IMR-90 (cell line): ENCODE measurements at regions not wholly inside any gene's neighbourhood (a gene's known extent, or its start where the extent isn't known, plus 50 kb on each side); places are given as distances from the start of the nearest gene placed in this dataset.

Source experiments
- ATAC-seq: fragments of 200-7000 bp; cut with Tn5 transposase; 2 replicates; pipeline ENCODE4 v1.9.1; 2020; ENCODE audit warnings: low read depth, mild to moderate bottlenecking, moderate library complexity
- BruUV-seq: library from RNA; stranded (reverse); fragments of 400-500 nt; replicated peaks from 2 replicates; lab custom pipeline; 2021; lab: Mats Ljungman, UMichigan
- CTCF ChIA-PET: fragments of 300-600 bp; formaldehyde crosslinking; extraction: SDS; loops from one replicate; lab custom pipeline; 2021; ENCODE audit warnings: antibody characterized with exemption; lab: Yijun Ruan, JAX
- POLR2A ChIA-PET: fragments of 300-600 bp; sonication (Branson Sonifier 250); formaldehyde crosslinking; loops from one replicate; lab custom pipeline; 2022; ENCODE audit warnings: antibody characterized with exemption; ENCODE audit not compliant: unreplicated experiment; lab: Charles Lee
- DNase-seq: peaks from one replicate; pipeline ENCODE4 v3.0.0; 2013
- H2AFZ ChIP-seq: replicated peaks from 2 replicates; pipeline ENCODE3; 2013; ENCODE audit warnings: low read length, mild to moderate bottlenecking; ENCODE audit not compliant: poor library complexity
- H2AK5ac ChIP-seq: 2 replicates; pipeline ENCODE4 v1.6.1; 2013; ENCODE audit warnings: low read depth, low read length, inconsistent platforms
- H2AK9ac ChIP-seq: replicated peaks from 2 replicates; pipeline ENCODE3; 2013; ENCODE audit warnings: mild to moderate bottlenecking, low read depth, low read length, moderate library complexity; ENCODE audit not compliant: poor library complexity
- H2BK120ac ChIP-seq: 2 replicates; pipeline ENCODE4 v1.6.1; 2013; ENCODE audit warnings: low read depth, low read length, inconsistent platforms
- H2BK15ac ChIP-seq: 3 replicates; pipeline ENCODE4 v1.6.1; 2013; ENCODE audit warnings: low read depth, low read length, inconsistent platforms
- H2BK20ac ChIP-seq: 2 replicates; pipeline ENCODE4 v1.6.1; 2013; ENCODE audit warnings: low read depth, mild to moderate bottlenecking, inconsistent platforms, low read length, moderate library complexity
- H2BK5ac ChIP-seq: 2 replicates; pipeline ENCODE4 v1.6.1; 2013; ENCODE audit warnings: mild to moderate bottlenecking, low read depth, low read length, inconsistent platforms; ENCODE audit not compliant: poor library complexity, severe bottlenecking
- H3K14ac ChIP-seq: replicated peaks from 2 replicates; pipeline ENCODE4 v1.6.1; 2013; ENCODE audit warnings: low read depth, low read length, inconsistent platforms
- H3K18ac ChIP-seq: 2 replicates; pipeline ENCODE4 v1.6.1; 2013; ENCODE audit warnings: low read depth, low read length, control low read depth
- H3K23ac ChIP-seq: 2 replicates; pipeline ENCODE4 v1.6.1; 2013; ENCODE audit warnings: low read depth, low read length, inconsistent platforms
- H3K27ac ChIP-seq: 2 replicates; pipeline ENCODE4 v1.5.1; 2013; ENCODE audit warnings: mild to moderate bottlenecking, control low read depth, low read length; ENCODE audit not compliant: insufficient read depth
- H3K27me3 ChIP-seq: 2 replicates; pipeline ENCODE4 v1.6.1; 2013; ENCODE audit warnings: low read length; ENCODE audit not compliant: control insufficient read depth, insufficient read depth
- H3K36me3 ChIP-seq: 2 replicates; pipeline ENCODE4 v1.6.1; 2013; ENCODE audit warnings: low read length, mixed read lengths; ENCODE audit not compliant: control insufficient read depth, insufficient read depth
- H3K4ac ChIP-seq: 2 replicates; pipeline ENCODE4 v1.6.1; 2013; ENCODE audit warnings: low read depth, low read length, inconsistent platforms
- H3K4me1 ChIP-seq: 2 replicates; pipeline ENCODE4 v1.6.1; 2013; ENCODE audit warnings: low read length, mixed read lengths; ENCODE audit not compliant: control insufficient read depth, insufficient read depth
- H3K4me2 ChIP-seq: 2 replicates; pipeline ENCODE4 v1.6.1; 2013; ENCODE audit warnings: low read depth, mild to moderate bottlenecking, control low read depth, low read length, moderate library complexity
- H3K4me3 ChIP-seq: 2 replicates; pipeline ENCODE4 v1.5.1; 2013; ENCODE audit warnings: low read depth, mild to moderate bottlenecking, control low read depth, low read length, moderate library complexity; ENCODE audit not compliant: insufficient read depth
- H3K56ac ChIP-seq: 2 replicates; pipeline ENCODE4 v1.6.1; 2013; ENCODE audit warnings: low read length, inconsistent platforms; ENCODE audit not compliant: insufficient read depth; ENCODE audit errors: extremely low read depth
- H3K79me1 ChIP-seq, 2 experiments: 2 replicates each; pipeline ENCODE4 v1.6.1; 2013; ENCODE audit warnings: low read length in 2 of 2, inconsistent platforms in 1 of 2, low read depth in 1 of 2
- H3K9ac ChIP-seq: 2 replicates; pipeline ENCODE4 v1.6.1; 2013; ENCODE audit warnings: low read depth, low read length, control low read depth
- H3K9me1 ChIP-seq: 2 replicates; pipeline ENCODE4 v1.6.1; 2013; ENCODE audit warnings: low read length, inconsistent platforms; ENCODE audit not compliant: insufficient read depth
- H3K9me3 ChIP-seq: 2 replicates; pipeline ENCODE4 v1.6.1; 2013; ENCODE audit warnings: low read length; ENCODE audit not compliant: control insufficient read depth, insufficient read depth
- H4K20me1 ChIP-seq: 2 replicates; pipeline ENCODE4 v1.6.1; 2013; ENCODE audit warnings: low read length, inconsistent platforms; ENCODE audit not compliant: insufficient read depth
- H4K5ac ChIP-seq: 2 replicates; pipeline ENCODE4 v1.6.1; 2013; ENCODE audit warnings: mild to moderate bottlenecking, low read depth, low read length, control low read depth
- H4K8ac ChIP-seq, 2 experiments: 2 replicates each; pipeline ENCODE4 v1.6.1; 2013; ENCODE audit warnings: low read depth in 2 of 2, low read length in 2 of 2, control low read depth in 1 of 2, inconsistent platforms in 1 of 2
- H4K91ac ChIP-seq: 2 replicates; pipeline ENCODE4 v1.6.1; 2013; ENCODE audit warnings: low read depth, low read length, inconsistent platforms; ENCODE audit not compliant: insufficient read depth
- BHLHE40 ChIP-seq: fragments of 150-350 bp; IDR thresholded peaks from 2 replicates; pipeline ENCODE4 v1.6.1; 2016; ENCODE audit warnings: mild to moderate bottlenecking, low read depth, low read length
- CEBPB ChIP-seq: IDR thresholded peaks from 2 replicates; pipeline ENCODE4 v1.6.1; 2012; ENCODE audit warnings: low read depth, low read length, improper control_type of control experiment
- CHD1 ChIP-seq: IDR thresholded peaks from 2 replicates; pipeline ENCODE4 v1.6.1; 2012; ENCODE audit warnings: low read depth, low read length, improper control_type of control experiment
- CTCF ChIP-seq: conservative IDR thresholded peaks from 2 replicates; pipeline ENCODE4 v1.5.1; 2012; ENCODE audit warnings: mild to moderate bottlenecking, low read depth, low read length, improper control_type of control experiment
- ELK1 ChIP-seq: fragments of 150-350 bp; IDR thresholded peaks from 2 replicates; pipeline ENCODE4 v1.6.1; 2016; ENCODE audit warnings: low read depth, mild to moderate bottlenecking, low read length, moderate library complexity, borderline replicate concordance
- MAFK ChIP-seq: IDR thresholded peaks from 2 replicates; pipeline ENCODE4 v1.6.1; 2012; ENCODE audit warnings: low read depth, low read length, improper control_type of control experiment
- MAZ ChIP-seq: IDR thresholded peaks from 2 replicates; pipeline ENCODE4 v1.6.1; 2012; ENCODE audit warnings: low read depth, mild to moderate bottlenecking, low read length, improper control_type of control experiment, moderate library complexity, borderline replicate concordance
- MXI1 ChIP-seq: IDR thresholded peaks from 2 replicates; pipeline ENCODE4 v1.6.1; 2012; ENCODE audit warnings: low read depth, mild to moderate bottlenecking, low read length, moderate library complexity, borderline replicate concordance
- NFE2L2 ChIP-seq: fragments of 150-350 bp; IDR thresholded peaks from 2 replicates; pipeline ENCODE4 v1.6.1; 2016; ENCODE audit warnings: low read depth, mild to moderate bottlenecking, low read length
- POLR2A ChIP-seq: IDR thresholded peaks from 2 replicates; pipeline ENCODE4 v1.6.1; 2012; ENCODE audit warnings: mild to moderate bottlenecking, low read depth, low read length
- RAD21 ChIP-seq: IDR thresholded peaks from 2 replicates; pipeline ENCODE4 v1.6.1; 2012; ENCODE audit warnings: low read length, improper control_type of control experiment
- RCOR1 ChIP-seq: IDR thresholded peaks from 2 replicates; pipeline ENCODE4 v1.6.1; 2012; ENCODE audit warnings: mild to moderate bottlenecking, low read length, improper control_type of control experiment; ENCODE audit not compliant: insufficient replicate concordance
- RFX5 ChIP-seq: IDR thresholded peaks from 2 replicates; pipeline ENCODE4 v1.8.0; 2012; ENCODE audit warnings: low read depth, mild to moderate bottlenecking, low read length, moderate library complexity
- SMC3 ChIP-seq: fragments of 150-350 bp; IDR thresholded peaks from 2 replicates; pipeline ENCODE4 v1.6.1; 2016; ENCODE audit warnings: low read depth, mild to moderate bottlenecking, antibody characterized with exemption, low read length, moderate library complexity
- USF2 ChIP-seq: fragments of 150-350 bp; IDR thresholded peaks from 2 replicates; pipeline ENCODE4 v1.6.1; 2017; ENCODE audit warnings: mild to moderate bottlenecking, antibody characterized with exemption, low read length, low read depth
- WGBS, 2 experiments: methylation state at CpG; one replicate each; pipeline versions ENCODE4 v1.1.5 to v1.1.7; 2013; ENCODE audit warnings: missing lambda C conversion rate in 2 of 2; ENCODE audit not compliant: insufficient read length in 1 of 2; ENCODE audit errors: extremely low coverage in 2 of 2; 5-methylcytosine and 5-hydroxymethylcytosine counted together
- dilution Hi-C: fragments of 300-500 bp; cut with HindIII; formaldehyde crosslinking; loops from one replicate; pipeline ENCODE4 v1.14.3; 2018; ENCODE audit warnings: low sequenced_read_pairs; ENCODE audit not compliant: unreplicated experiment
- in situ Hi-C: fragments of 300-500 bp; cut with MboI; formaldehyde crosslinking; loops from 3 replicates; pipeline ENCODE4 v1.14.3; 2019; ENCODE audit warnings: low sequenced_read_pairs, inconsistent platforms, mixed read lengths
- intact Hi-C: fragments of 100-400 bp; cut with micrococcal nuclease; formaldehyde crosslinking; loops from 2 replicates; pipeline ENCODE4 v1.10.0; 2022

- dilution Hi-C loops, result no loop called here
- ChIA-PET POLR2A (no interaction called here), CTCF (no interaction called here)
- no peaks in the 10 kb centered on the region for H3K9me3 ChIP-seq
- H2BK20ac ChIP-seq, result no peak overlapping the region
- no CpG with 5 or more reads among the region's 1 CpG for WGBS, 2 experiments
- no peak overlapping the region for H3K27ac ChIP-seq
- no peaks in the 10 kb centered on the region for H3K79me1 ChIP-seq
- no peak overlapping the region for H2AK5ac ChIP-seq
- BruUV-seq, result no TSS peak
- no peak overlapping the region for H3K4me3 ChIP-seq
- H2AK9ac ChIP-seq, result no peak overlapping the region
- intact Hi-C loops, result no loop called here
- H3K56ac ChIP-seq, result no peak overlapping the region
- H3K14ac ChIP-seq, result no peak overlapping the region
- no peak overlapping the region for H3K18ac ChIP-seq
- no peak overlapping the region for H4K8ac ChIP-seq
- TF ChIP-seq NFE2L2 (no peak), RFX5 (no peak), MAFK (no peak), BHLHE40 (no peak), RAD21 (no peak), CTCF (no peak), ELK1 (no peak), MAZ (no peak), RCOR1 (no peak), POLR2A (no peak), MXI1 (no peak), CHD1 (no peak), CEBPB (no peak), SMC3 (no peak), USF2 (no peak)
- no peak overlapping the region for H3K4ac ChIP-seq
- no peaks in the 10 kb centered on the region for H4K20me1 ChIP-seq
- in situ Hi-C loops, result no loop called here
- no peaks in the 10 kb centered on the region for H3K27me3 ChIP-seq
- no peak overlapping the region for H3K4me2 ChIP-seq
- no peak overlapping the region for H3K23ac ChIP-seq
- no peaks in the 10 kb centered on the region for H3K36me3 ChIP-seq
- no peak overlapping the region for H2AFZ ChIP-seq
- no peak overlapping the region for H4K91ac ChIP-seq
- no peak overlapping the region for H3K9ac ChIP-seq
- no peak overlapping the region for H2BK5ac ChIP-seq
- H2BK120ac ChIP-seq, result no peak overlapping the region
- no peak overlapping the region for H4K5ac ChIP-seq
- ATAC-seq, result no peak
- H2BK15ac ChIP-seq, result no peak overlapping the region
- no peaks in the 10 kb centered on the region for H3K4me1 ChIP-seq
- DNase-seq, result no peak
- no peaks in the 10 kb centered on the region for H3K9me1 ChIP-seq
Measured at GRCh38 chr1:80994038-80994437, 806.7 kb upstream of the ADGRL2 start.
